ENCODE measurements at regions not wholly inside any gene's neighbourhood (a gene's known extent, or its start where the extent isn't known, plus 50 kb on each side); places are given as distances from the start of the nearest gene placed in this dataset.

GRCh38 chr5:3026651-3027050, 275.2 kb upstream of the IRX2 start:
- no peak for ATAC-seq
- TF ChIP-seq CTCF (IDR thresholded peaks at IDR 0.05) (no peak), POLR2A (IDR thresholded peaks at IDR 0.05) (no peak)
- Histone ChIP-seq H3K9me3 (no peaks in the 10 kb centered on the region), H3K36me3 (replicated peaks in 1 of 2; ENCODE audit: insufficient read depth in 1 of 2, low read depth in 2 of 2) (no peaks in the 10 kb centered on the region), H3K27ac (no peak overlapping the region), H3K27me3 (no peaks in the 10 kb centered on the region), H3K4me1 (no peaks in the 10 kb centered on the region), H3K4me3 (no peak overlapping the region)
- no peak for DNase-seq
- WGBS, 2 donors, result 61 to 87% methylated on average over 2 to 6 of the region's 7 CpGs
- intact Hi-C loops (cut with DNase I), result no loop called here

- no peak for TF ChIP-seq CTCF (IDR thresholded peaks at IDR 0.05)
- TF ChIP-seq POLR2A (IDR thresholded peaks at IDR 0.05), result no peak
- intact Hi-C loops (cut with DNase I), result no loop called here
- no peak overlapping the region for H3K27ac ChIP-seq
- no peaks in the 10 kb centered on the region for H3K4me1 ChIP-seq
- DNase-seq, result no peak
- ATAC-seq, result no peak
- no peaks in the 10 kb centered on the region for H3K36me3 ChIP-seq (replicated peaks in 1 of 2; ENCODE audit: insufficient read depth in 1 of 2, low read depth in 2 of 2)
- 52 to 59% methylated on average over 9 of the region's 9 CpGs for WGBS, 2 donors
- H3K27me3 ChIP-seq, result no peaks in the 10 kb centered on the region
- H3K4me3 ChIP-seq, result no peak overlapping the region
- no peaks in the 10 kb centered on the region for H3K9me3 ChIP-seq
Observed at GRCh38 chr5:3026099-3026498, 274.6 kb upstream of the IRX2 start.

GRCh38 chr5:3025392-3025791, 273.9 kb upstream of the IRX2 start:
- H3K4me3 ChIP-seq, result no peak overlapping the region
- no peak for DNase-seq
- no peak overlapping the region for H3K27ac ChIP-seq
- H3K9me3 ChIP-seq, result no peaks in the 10 kb centered on the region
- no peak for TF ChIP-seq CTCF (IDR thresholded peaks at IDR 0.05)
- TF ChIP-seq POLR2A (IDR thresholded peaks at IDR 0.05), result no peak
- no peaks in the 10 kb centered on the region for H3K4me1 ChIP-seq
- WGBS, 2 donors, result 70 to 80% methylated on average over 11 of the region's 11 CpGs
- no peaks in the 10 kb centered on the region for H3K27me3 ChIP-seq
- no peaks in the 10 kb centered on the region for H3K36me3 ChIP-seq (replicated peaks in 1 of 2; ENCODE audit: insufficient read depth in 1 of 2, low read depth in 2 of 2)
- intact Hi-C loops (cut with DNase I), result no loop called here
- no peak for ATAC-seq

- Histone ChIP-seq H3K27ac (no peak overlapping the region), H3K4me1 (no peaks in the 10 kb centered on the region), H3K9me3 (no peaks in the 10 kb centered on the region), H3K27me3 (no peaks in the 10 kb centered on the region), H3K4me3 (no peak overlapping the region), H3K36me3 (replicated peaks in 1 of 2; ENCODE audit: insufficient read depth in 1 of 2, low read depth in 2 of 2) (no peaks in the 10 kb centered on the region)
- ATAC-seq (no peak), DNase-seq (no peak)
- TF ChIP-seq POLR2A (IDR thresholded peaks at IDR 0.05) (no peak), CTCF (IDR thresholded peaks at IDR 0.05) (no peak)
- WGBS, 2 donors, result 66 to 77% methylated on average over 6 of the region's 6 CpGs
- intact Hi-C loops (cut with DNase I), result no loop called here
Observed at GRCh38 chr5:3024976-3025375, 273.5 kb upstream of the IRX2 start.

- intact Hi-C loops (cut with DNase I), result no loop called here
- Histone ChIP-seq H3K4me1 (no peaks in the 10 kb centered on the region), H3K9me3 (no peaks in the 10 kb centered on the region), H3K4me3 (no peak overlapping the region), H3K27ac (no peak overlapping the region), H3K27me3 (no peaks in the 10 kb centered on the region), H3K36me3 (replicated peaks in 1 of 2; ENCODE audit: insufficient read depth in 1 of 2, low read depth in 2 of 2) (no peaks in the 10 kb centered on the region)
- DNase-seq, result no peak
- 51 to 55% methylated on average over 9 of the region's 9 CpGs for WGBS, 2 donors
- ATAC-seq, result no peak
- TF ChIP-seq POLR2A (IDR thresholded peaks at IDR 0.05), result no peak
- no peak for TF ChIP-seq CTCF (IDR thresholded peaks at IDR 0.05)
Observed at GRCh38 chr5:3024554-3024953, 273.1 kb upstream of the IRX2 start.

Measured in body of pancreas (tissue), 4 donors.